H1 (cell line): ENCODE measurements at regions not wholly inside any gene's neighbourhood (a gene's known extent, or its start where the extent isn't known, plus 50 kb on each side); places are given as distances from the start of the nearest gene placed in this dataset.

ENCODE experiments used
- CTCF ChIA-PET: fragments of 300-600 bp; sonication (Branson Sonifier 250); formaldehyde crosslinking; loops from one replicate; lab custom pipeline; 2021; ENCODE audit not compliant: partially characterized antibody; lab: Charles Lee
- POLR2A ChIA-PET: fragments of 300-600 bp; sonication (Branson Sonifier 250); formaldehyde crosslinking; loops from one replicate; lab custom pipeline; 2021; ENCODE audit warnings: inconsistent platforms; ENCODE audit not compliant: partially characterized antibody; lab: Charles Lee
- DNase-seq, 2 experiments: peaks; one replicate each; pipeline versions ENCODE4 v3.0.0 to v3.0.0-alpha.2; 2010 to 2022; ENCODE audit warnings: low spot score in 2 of 2, low read depth in 1 of 2, mixed read lengths in 1 of 2
- FAIRE-seq: peaks from 2 replicates; lab custom pipeline; 2011; peaks lifted over from hg19 to GRCh38; lab: Jason Lieb, UNC
- H2AFZ ChIP-seq: 2 replicates; pipeline ENCODE4 v1.8.1; 2012; ENCODE audit warnings: low read length, inconsistent platforms
- H2AK5ac ChIP-seq: 2 replicates; pipeline ENCODE4 v1.6.1; 2013; ENCODE audit warnings: low read depth, low read length
- H2BK120ac ChIP-seq: replicated peaks from 2 replicates; pipeline ENCODE3; 2013; ENCODE audit warnings: low read depth, low read length, inconsistent platforms
- H2BK12ac ChIP-seq: 2 replicates; pipeline ENCODE4 v1.6.1; 2013; ENCODE audit warnings: low read depth, low read length
- H2BK15ac ChIP-seq: 2 replicates; pipeline ENCODE4 v1.6.1; 2013; ENCODE audit warnings: low read length
- H2BK20ac ChIP-seq: 2 replicates; pipeline ENCODE4 v1.6.1; 2013; ENCODE audit warnings: low read length
- H2BK5ac ChIP-seq: 2 replicates; pipeline ENCODE4 v1.6.1; 2013; ENCODE audit warnings: low read depth, low read length
- H3K14ac ChIP-seq: 2 replicates; pipeline ENCODE4 v1.6.1; 2013; ENCODE audit warnings: inconsistent platforms; ENCODE audit not compliant: insufficient read length
- H3K18ac ChIP-seq: 2 replicates; pipeline ENCODE4 v1.6.1; 2013; ENCODE audit warnings: low read length; ENCODE audit errors: extremely low read depth
- H3K23ac ChIP-seq: 2 replicates; pipeline ENCODE4 v1.6.1; 2013; ENCODE audit warnings: inconsistent platforms; ENCODE audit not compliant: insufficient read length
- H3K23me2 ChIP-seq: 2 replicates; pipeline ENCODE4 v1.6.1; 2013; ENCODE audit warnings: low read depth, low read length
- H3K27ac ChIP-seq: 2 replicates; pipeline ENCODE4 v1.6.1; 2011; ENCODE audit warnings: low read depth, low read length, inconsistent platforms
- H3K27me3 ChIP-seq, 4 experiments: replicated peaks in 1 of 4; 1 replicate in 1 of 4; 2 replicates in 3 of 4; pipeline versions ENCODE4 v1.6.1 to v1.8.1; 2011 to 2013; ENCODE audit warnings: low read length in 3 of 4, mild to moderate bottlenecking in 3 of 4, inconsistent platforms in 2 of 4, mixed read lengths in 2 of 4, moderate library complexity in 1 of 4; ENCODE audit not compliant: control insufficient read depth in 3 of 4, insufficient read depth in 3 of 4; ENCODE audit errors: extremely low read depth in 1 of 4
- H3K36me3 ChIP-seq, 4 experiments: 2 replicates each; pipeline versions ENCODE4 v1.6.1 to v1.8.1; 2011 to 2013; ENCODE audit warnings: mild to moderate bottlenecking in 4 of 4, low read length in 3 of 4, moderate library complexity in 2 of 4, control low read depth in 1 of 4, inconsistent platforms in 1 of 4; ENCODE audit not compliant: insufficient read depth in 4 of 4, control insufficient read depth in 2 of 4
- H3K4ac ChIP-seq: replicated peaks from 2 replicates; pipeline ENCODE3; 2013; ENCODE audit warnings: low read length, low read depth, mixed read lengths, inconsistent platforms; ENCODE audit not compliant: insufficient read length
- H3K4me1 ChIP-seq, 4 experiments: replicated peaks in 1 of 4; 1 replicate in 1 of 4; 2 replicates in 3 of 4; pipeline versions ENCODE4 v1.6.1 to v1.8.1; 2011 to 2013; ENCODE audit warnings: low read length in 3 of 4, inconsistent platforms in 2 of 4, mixed read lengths in 1 of 4; ENCODE audit not compliant: insufficient read depth in 4 of 4, control insufficient read depth in 3 of 4
- H3K4me2 ChIP-seq, 2 experiments: 2 replicates each; pipeline versions ENCODE4 v1.6.1 to v1.8.1; 2011 to 2013; ENCODE audit warnings: low read depth in 2 of 2, low read length in 2 of 2, control low read depth in 1 of 2, inconsistent platforms in 1 of 2, mild to moderate bottlenecking in 1 of 2; ENCODE audit not compliant: insufficient read depth in 1 of 2
- H3K4me3 ChIP-seq, 4 experiments: fragments of 200-600, 300-600 bp in 1 of 4; sonication (generic), shearing (Covaris generic), sonication (Bioruptor Twin) in 1 of 4; 2 replicates each; pipeline versions ENCODE4 v1.5.1 to v1.8.1; 2011 to 2016; ENCODE audit warnings: low read length in 4 of 4, low read depth in 3 of 4, control low read depth in 2 of 4, inconsistent platforms in 2 of 4, mild to moderate bottlenecking in 2 of 4, mixed read lengths in 1 of 4, moderate library complexity in 1 of 4; ENCODE audit not compliant: insufficient read depth in 2 of 4; ENCODE audit errors: extremely low read depth in 1 of 4
- H3K56ac ChIP-seq: replicated peaks from 2 replicates; pipeline ENCODE3; 2013; ENCODE audit warnings: low read depth, mild to moderate bottlenecking, mixed read lengths, low read length, inconsistent platforms; ENCODE audit not compliant: insufficient read length
- H3K79me1 ChIP-seq: 2 replicates; pipeline ENCODE4 v1.6.1; 2013; ENCODE audit warnings: low read depth, low read length, control low read depth
- H3K79me2 ChIP-seq, 2 experiments: 2 replicates each; pipeline versions ENCODE4 v1.6.1 to v1.8.1; 2012 to 2013; ENCODE audit warnings: low read length in 2 of 2, mild to moderate bottlenecking in 2 of 2, inconsistent platforms in 1 of 2; ENCODE audit not compliant: insufficient read depth in 2 of 2, control insufficient read depth in 1 of 2
- H3K9ac ChIP-seq, 4 experiments: replicated peaks in 1 of 4; 1 replicate in 1 of 4; 2 replicates in 3 of 4; pipeline versions ENCODE4 v1.6.1 to v1.8.1; 2011 to 2013; ENCODE audit warnings: low read depth in 3 of 4, low read length in 3 of 4, control low read depth in 2 of 4, mild to moderate bottlenecking in 2 of 4, moderate library complexity in 2 of 4, inconsistent platforms in 1 of 4; ENCODE audit errors: extremely low read depth in 1 of 4
- H3K9me3 ChIP-seq, 2 experiments: 2 replicates each; pipeline versions ENCODE4 v1.6.1 to v1.8.1; 2012 to 2013; ENCODE audit warnings: mild to moderate bottlenecking in 2 of 2, moderate library complexity in 2 of 2, control low read depth in 1 of 2, inconsistent platforms in 1 of 2, low read depth in 1 of 2, low read length in 1 of 2, mixed read lengths in 1 of 2; ENCODE audit not compliant: insufficient read depth in 2 of 2
- H4K20me1 ChIP-seq, 2 experiments: replicated peaks in 1 of 2; 2 replicates each; pipeline versions ENCODE3 to v1.8.1; 2011 to 2013; ENCODE audit warnings: inconsistent platforms in 2 of 2, low read length in 2 of 2, mild to moderate bottlenecking in 1 of 2; ENCODE audit not compliant: insufficient read depth in 2 of 2, control insufficient read depth in 1 of 2
- H4K5ac ChIP-seq: 2 replicates; pipeline ENCODE4 v1.6.1; 2013; ENCODE audit warnings: low read length, low read depth, mixed read lengths, inconsistent platforms; ENCODE audit not compliant: insufficient read length
- H4K8ac ChIP-seq: 2 replicates; pipeline ENCODE4 v1.8.0; 2013; ENCODE audit warnings: mild to moderate bottlenecking, moderate library complexity, low read length, inconsistent platforms; ENCODE audit not compliant: insufficient read depth; ENCODE audit errors: extremely low read depth
- H4K91ac ChIP-seq: replicated peaks from 2 replicates; pipeline ENCODE3; 2013; ENCODE audit warnings: low read length, mixed read lengths, inconsistent platforms; ENCODE audit not compliant: insufficient read length
- CBX8 ChIP-seq: fragments of 300-800, 300-1000 bp; sonication (generic); IDR thresholded peaks from 2 replicates; pipeline ENCODE4 v1.7.1; 2016; ENCODE audit warnings: low read depth, low read length, borderline replicate concordance
- CTBP2 ChIP-seq: IDR thresholded peaks from 2 replicates; pipeline ENCODE4 v1.7.0; 2011; ENCODE audit warnings: borderline replicate concordance, mild to moderate bottlenecking, moderate library complexity, mixed read lengths, low read length; ENCODE audit not compliant: insufficient read depth, insufficient read length
- CTCF ChIP-seq, 3 experiments: IDR thresholded peaks; 1 replicate in 2 of 3; 2 replicates in 1 of 3; pipeline versions ENCODE4 v1.5.1 to v1.6.1; 2011; ENCODE audit warnings: low read length in 3 of 3, mild to moderate bottlenecking in 3 of 3, inconsistent platforms in 2 of 3, low read depth in 1 of 3, moderate library complexity in 1 of 3; ENCODE audit not compliant: insufficient read depth in 1 of 3; ENCODE audit errors: control extremely low read depth in 1 of 3
- EP300 ChIP-seq, 2 experiments: IDR thresholded peaks; 1 replicate in 1 of 2; 2 replicates in 1 of 2; pipeline ENCODE4 v1.6.1; 2011 to 2012; ENCODE audit warnings: low read depth in 2 of 2, low read length in 2 of 2, mild to moderate bottlenecking in 2 of 2, borderline replicate concordance in 1 of 2, inconsistent platforms in 1 of 2, moderate library complexity in 1 of 2
- GTF2F1 ChIP-seq: IDR thresholded peaks from 2 replicates; pipeline ENCODE4 v1.6.1; 2012; ENCODE audit warnings: low read depth, low read length, improper control_type of control experiment, borderline replicate concordance
- MAX ChIP-seq: IDR thresholded peaks from 2 replicates; pipeline ENCODE4 v1.6.1; 2012; ENCODE audit warnings: inconsistent platforms
- POLR2A ChIP-seq, 2 experiments: IDR thresholded peaks; 1 replicate in 1 of 2; 2 replicates in 1 of 2; pipeline ENCODE4 v1.6.1; 2011; ENCODE audit warnings: low read depth in 2 of 2, low read length in 2 of 2, mild to moderate bottlenecking in 2 of 2; ENCODE audit errors: control extremely low read depth in 1 of 2
- RFX5 ChIP-seq: IDR thresholded peaks from 2 replicates; pipeline ENCODE4 v1.6.1; 2011; ENCODE audit warnings: low read depth, low read length, improper control_type of control experiment, borderline replicate concordance
- RNF2 ChIP-seq: fragments of 200-900, 300-1000 bp; sonication (generic); IDR thresholded peaks from 2 replicates; pipeline ENCODE4 v1.7.1; 2016; ENCODE audit warnings: borderline replicate concordance, low read depth, mild to moderate bottlenecking, antibody characterized with exemption, low read length; ENCODE audit not compliant: poor library complexity, severe bottlenecking; ENCODE audit errors: missing control alignments
- SIRT6 ChIP-seq: IDR thresholded peaks from one replicate; pipeline ENCODE4 v1.7.1; 2012; ENCODE audit warnings: low read length, inconsistent platforms
- SUZ12 ChIP-seq: fragments of 200-600 bp; sonication (generic); IDR thresholded peaks from 2 replicates; pipeline ENCODE4 v1.6.1; 2012; ENCODE audit warnings: mild to moderate bottlenecking, inconsistent platforms, low read length, moderate library complexity, mixed read lengths
- TCF12 ChIP-seq: IDR thresholded peaks from 2 replicates; pipeline ENCODE4 v1.6.1; 2011; ENCODE audit warnings: low read depth, mild to moderate bottlenecking, low read length
- WGBS, 2 experiments: shearing (Covaris generic) in 1 of 2; methylation state at CpG; one replicate each; pipeline versions ENCODE4 v1.1.6 to v1.1.7; 2013 to 2015; ENCODE audit warnings: low lambda C conversion rate in 2 of 2, mixed read lengths in 2 of 2, inconsistent platforms in 1 of 2, low coverage in 1 of 2, missing lambda C conversion rate in 1 of 2; ENCODE audit not compliant: insufficient replicate concordance in 2 of 2, insufficient coverage in 1 of 2, insufficient read length in 1 of 2; ENCODE audit errors: extremely low coverage in 1 of 2, missing lambda C conversion rate in 1 of 2; 5-methylcytosine and 5-hydroxymethylcytosine counted together

- H3K4me2 ChIP-seq: no peak overlapping the region
- TF ChIP-seq MAX (no peak), CTBP2 (no peak), POLR2A (IDR thresholded peaks at IDR 0.05; ENCODE audit: control extremely low read depth in 1 of 2, low read depth in 2 of 2, low read length in 2 of 2) (no peak), SUZ12 (no peak), RFX5 (no peak), TCF12 (no peak), CTCF (IDR thresholded peaks at IDR 0.05; ENCODE audit: control extremely low read depth in 1 of 3, insufficient read depth in 1 of 3, low read depth in 1 of 3, low read length in 3 of 3) (no peak), EP300 (IDR thresholded peaks at IDR 0.05; ENCODE audit: borderline replicate concordance in 1 of 2, low read depth in 2 of 2, low read length in 2 of 2) (no peak), RNF2 (no peak), SIRT6 (no peak), GTF2F1 (no peak), CBX8 (no peak)
Measured at GRCh38 chr10:64830869-64831268, 1309.7 kb downstream of the REEP3 start.

More at GRCh38 chr10:64830869-64831268, 1309.7 kb downstream of the REEP3 start:
- 89% methylated on average over 2 of the region's 2 CpGs; no CpG with 5 or more reads in 1 of the 2 experiments for WGBS, 2 experiments
- Histone ChIP-seq H3K79me1 (no peaks in the 10 kb centered on the region), H2BK20ac (no peak overlapping the region), H2BK120ac (no peak overlapping the region), H3K4me3 (no peak overlapping the region), H2AK5ac (no peak overlapping the region), H3K79me2 (no peaks in the 10 kb centered on the region), H3K9ac (no peak overlapping the region), H3K23ac (no peak overlapping the region), H3K36me3 (no peaks in the 10 kb centered on the region), H2BK15ac (no peak overlapping the region), H3K56ac (no peak overlapping the region), H3K27ac (no peak overlapping the region), H3K9me3 (no peaks in the 10 kb centered on the region), H3K14ac (no peak overlapping the region), H2BK5ac (no peak overlapping the region), H4K5ac (no peak overlapping the region), H3K4ac (no peak overlapping the region), H4K8ac (no peak overlapping the region), H3K23me2 (no peaks in the 10 kb centered on the region), H3K27me3 (no peaks in the 10 kb centered on the region), H2BK12ac (no peak overlapping the region), H3K4me1 (no peaks in the 10 kb centered on the region), H4K91ac (no peak overlapping the region), H4K20me1 (no peaks in the 10 kb centered on the region), H2AFZ (no peak overlapping the region), H3K18ac (no peak overlapping the region)
- FAIRE-seq: no peak
- ChIA-PET CTCF (no interaction called here), POLR2A (no interaction called here)
- DNase-seq: no peak
